CD4-positive, alpha-beta T cell (primary cell): ENCODE measurements at regions not wholly inside any gene's neighbourhood (a gene's known extent, or its start where the extent isn't known, plus 50 kb on each side); places are given as distances from the start of the nearest gene placed in this dataset.

ENCODE experiments used
- ATAC-seq: fragments of 200-7000 bp; cut with Tn5 transposase; one replicate; pipeline ENCODE4 v1.10.0; 2022; ENCODE audit warnings: mild to moderate bottlenecking; ENCODE audit not compliant: poor library complexity
- CTCF ChIA-PET: fragments of 350-600 bp; sonication (Branson Sonifier 250); formaldehyde crosslinking; loops from one replicate; lab custom pipeline; 2021; ENCODE audit warnings: antibody characterized with exemption, inconsistent platforms; lab: Charles Lee
- POLR2A ChIA-PET: fragments of 350-600 bp; sonication (Branson Sonifier 250); formaldehyde crosslinking; loops from one replicate; lab custom pipeline; 2021; ENCODE audit warnings: antibody characterized with exemption, inconsistent platforms; lab: Charles Lee
- DNase-seq, 14 experiments: peaks; one replicate each; pipeline ENCODE4 v3.0.0-alpha.2; 2013 to 2020; ENCODE audit warnings: mixed read lengths in 2 of 14
- H3K27ac ChIP-seq, 2 donors: one replicate each; pipeline versions ENCODE4 v1.5.1 to v1.7.0; 2013; ENCODE audit warnings: low read length in 2 of 2, low read depth in 1 of 2, mild to moderate bottlenecking in 1 of 2
- H3K27me3 ChIP-seq, 2 experiments: 1 replicate in 1 of 2; 2 replicates in 1 of 2; pipeline versions ENCODE4 v1.6.1 to v1.7.0; 2013; ENCODE audit warnings: low read length in 2 of 2, control low read depth in 1 of 2, mild to moderate bottlenecking in 1 of 2, moderate library complexity in 1 of 2; ENCODE audit not compliant: insufficient read depth in 2 of 2, control insufficient read depth in 1 of 2
- H3K36me3 ChIP-seq: one replicate; pipeline ENCODE4 v1.6.1; 2013; ENCODE audit warnings: low read length, control low read depth; ENCODE audit not compliant: insufficient read depth
- H3K4me1 ChIP-seq: one replicate; pipeline ENCODE4 v1.6.1; 2013; ENCODE audit warnings: low read length, control low read depth; ENCODE audit not compliant: insufficient read depth
- H3K4me3 ChIP-seq: one replicate; pipeline ENCODE4 v1.5.1; 2013; ENCODE audit warnings: mild to moderate bottlenecking, low read length, moderate library complexity
- H3K9me3 ChIP-seq, 2 experiments: 1 replicate in 1 of 2; 2 replicates in 1 of 2; pipeline versions ENCODE4 v1.6.1 to v1.7.0; 2013; ENCODE audit warnings: low read length in 2 of 2, mild to moderate bottlenecking in 2 of 2, control low read depth in 1 of 2, moderate library complexity in 1 of 2; ENCODE audit not compliant: control insufficient read depth in 1 of 2, insufficient read depth in 1 of 2
- H3K27ac Mint-ChIP-seq: one replicate; pipeline ENCODE4 v1.8.0; 2020; ENCODE audit warnings: mixed read lengths
- H3K27me3 Mint-ChIP-seq: one replicate; pipeline ENCODE4 v1.8.0; 2021; ENCODE audit warnings: mixed read lengths
- H3K36me3 Mint-ChIP-seq: one replicate; pipeline ENCODE4 v1.8.0; 2021; ENCODE audit warnings: low read depth, mixed read lengths
- H3K4me1 Mint-ChIP-seq: one replicate; pipeline ENCODE4 v1.8.0; 2021; ENCODE audit warnings: low read depth, mixed read lengths
- H3K4me3 Mint-ChIP-seq: one replicate; pipeline ENCODE4 v1.8.0; 2020; ENCODE audit warnings: mild to moderate bottlenecking, mixed read lengths
- H3K9me3 Mint-ChIP-seq: one replicate; pipeline ENCODE4 v1.8.0; 2020; ENCODE audit warnings: mixed read lengths
- intact Hi-C, 2 experiments: fragments of 100-400 bp; cut with DNase I in 1 of 2; cut with micrococcal nuclease in 1 of 2; formaldehyde crosslinking; loops; one replicate each; pipeline versions ENCODE4 v1.15.1 to v1.9.0; 2023 to 2025; cut with DNase I, micrococcal nuclease
- TF ChIP-seq, protein P1 (sequence below): fragments of 200-600 bp; IDR thresholded peaks from one replicate; pipeline ENCODE4 v1.8.0; 2022; ENCODE audit warnings: antibody characterized with exemption, mild to moderate bottlenecking

DNA sequence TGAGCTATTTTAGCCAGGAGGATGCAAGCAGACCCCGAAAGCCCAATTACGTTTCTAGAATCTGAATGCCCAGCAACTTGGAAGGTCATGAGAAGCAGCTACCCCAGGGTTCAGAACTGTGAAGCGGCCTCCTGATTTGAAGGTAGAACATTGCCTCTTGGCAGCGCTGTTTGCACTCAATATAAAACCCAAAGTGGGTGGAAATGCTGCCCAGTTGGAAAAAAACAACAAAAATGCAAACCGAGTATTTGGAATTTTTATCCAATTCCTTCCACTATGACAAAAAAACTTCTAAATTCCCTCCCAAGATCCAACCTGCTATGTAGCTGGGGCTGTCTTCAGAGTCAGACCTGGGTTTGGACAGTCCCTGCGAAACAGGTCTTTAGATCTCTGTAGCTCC is 103.3 kb upstream of the RBPJ start:
- Histone ChIP-seq H3K27me3 (peaks cover 0 to 4% of the 10 kb centered on the region in 2 experiments), H3K36me3 (no peaks in the 10 kb centered on the region), H3K4me1 (peaks cover 3% of the 10 kb centered on the region), H3K4me3 (no peak overlapping the region), H3K27ac (no peak overlapping the region), H3K9me3 (no peaks in the 10 kb centered on the region)
- H3K9me3 Mint-ChIP-seq, result no peaks in the 10 kb centered on the region
- no peaks in the 10 kb centered on the region for H3K36me3 Mint-ChIP-seq
- TF ChIP-seq, protein P1, sequence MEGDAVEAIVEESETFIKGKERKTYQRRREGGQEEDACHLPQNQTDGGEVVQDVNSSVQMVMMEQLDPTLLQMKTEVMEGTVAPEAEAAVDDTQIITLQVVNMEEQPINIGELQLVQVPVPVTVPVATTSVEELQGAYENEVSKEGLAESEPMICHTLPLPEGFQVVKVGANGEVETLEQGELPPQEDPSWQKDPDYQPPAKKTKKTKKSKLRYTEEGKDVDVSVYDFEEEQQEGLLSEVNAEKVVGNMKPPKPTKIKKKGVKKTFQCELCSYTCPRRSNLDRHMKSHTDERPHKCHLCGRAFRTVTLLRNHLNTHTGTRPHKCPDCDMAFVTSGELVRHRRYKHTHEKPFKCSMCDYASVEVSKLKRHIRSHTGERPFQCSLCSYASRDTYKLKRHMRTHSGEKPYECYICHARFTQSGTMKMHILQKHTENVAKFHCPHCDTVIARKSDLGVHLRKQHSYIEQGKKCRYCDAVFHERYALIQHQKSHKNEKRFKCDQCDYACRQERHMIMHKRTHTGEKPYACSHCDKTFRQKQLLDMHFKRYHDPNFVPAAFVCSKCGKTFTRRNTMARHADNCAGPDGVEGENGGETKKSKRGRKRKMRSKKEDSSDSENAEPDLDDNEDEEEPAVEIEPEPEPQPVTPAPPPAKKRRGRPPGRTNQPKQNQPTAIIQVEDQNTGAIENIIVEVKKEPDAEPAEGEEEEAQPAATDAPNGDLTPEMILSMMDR, result no peak
- H3K27me3 Mint-ChIP-seq, result no peaks in the 10 kb centered on the region
- DNase-seq, result no peak
- no peak overlapping the region for H3K4me3 Mint-ChIP-seq
- H3K4me1 Mint-ChIP-seq, result no peaks in the 10 kb centered on the region
- H3K27ac Mint-ChIP-seq, result no peak overlapping the region
- intact Hi-C loops, result no loop called here
- ATAC-seq, result no peak
- ChIA-PET POLR2A (interaction anchor here (1.3 kb wide), 1 partner anchor 17 kb away, joined by 3 read pairs; no protein-coding TSS in a partner anchor), CTCF (no interaction called here)

DNA sequence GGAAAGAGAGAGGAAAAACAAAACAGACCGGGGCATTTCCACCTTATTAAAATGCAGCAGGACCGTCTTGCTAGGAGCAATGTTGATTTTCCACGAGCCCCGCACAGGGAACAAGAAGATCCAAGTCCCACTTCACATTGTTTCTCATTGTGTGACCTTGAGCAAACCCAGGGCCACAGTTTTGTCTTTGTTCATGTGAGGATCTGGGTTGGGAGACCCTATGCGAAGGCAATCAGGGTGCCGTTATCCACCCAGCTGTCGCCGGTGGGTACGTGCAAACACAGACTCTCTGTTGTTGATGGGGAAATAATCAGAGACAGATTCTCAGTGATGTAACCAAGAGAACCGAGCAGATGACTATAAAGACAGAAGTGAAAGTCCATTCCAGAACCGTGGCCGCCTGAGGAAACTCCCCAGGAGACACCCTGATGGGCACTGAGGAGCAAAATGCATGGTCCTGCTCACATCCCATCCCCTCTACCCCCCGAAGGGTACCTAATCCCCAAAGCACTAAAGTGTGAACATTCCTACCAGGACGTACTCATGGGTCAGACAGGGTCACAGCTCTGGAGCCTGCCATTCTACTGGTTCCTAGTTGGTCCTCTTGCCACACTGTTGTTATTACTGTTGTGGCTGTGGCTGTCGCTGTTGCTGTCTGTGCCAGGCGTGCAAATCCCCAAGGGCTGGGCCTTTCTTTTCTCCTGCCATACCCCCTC is 102.7 kb upstream of the RBPJ start:
- peaks cover 3% of the 10 kb centered on the region for H3K4me1 ChIP-seq
- DNase-seq (peak in 3 of 14 experiments; percentile 17 to 61 (median 58)), ATAC-seq (no peak)
- no peaks in the 10 kb centered on the region for H3K36me3 Mint-ChIP-seq
- intact Hi-C loops, result no loop called here
- TF ChIP-seq, protein P1, result no peak
- ChIA-PET POLR2A (interaction anchor here (1.3 kb wide), 1 partner anchor 16 kb away, joined by 3 read pairs; no protein-coding TSS in a partner anchor), CTCF (no interaction called here)
- H3K27ac ChIP-seq, result peak overlapping the region in 1 of 2 donors; percentile 22
- no peaks in the 10 kb centered on the region for H3K27me3 ChIP-seq
- no peak overlapping the region for H3K27ac Mint-ChIP-seq
- no peak overlapping the region for H3K4me3 ChIP-seq
- H3K4me1 Mint-ChIP-seq, result no peaks in the 10 kb centered on the region
- no peak overlapping the region for H3K4me3 Mint-ChIP-seq
- H3K9me3 Mint-ChIP-seq, result no peaks in the 10 kb centered on the region
- no peaks in the 10 kb centered on the region for H3K27me3 Mint-ChIP-seq
- H3K36me3 ChIP-seq, result no peaks in the 10 kb centered on the region
- H3K9me3 ChIP-seq, result no peaks in the 10 kb centered on the region

DNA sequence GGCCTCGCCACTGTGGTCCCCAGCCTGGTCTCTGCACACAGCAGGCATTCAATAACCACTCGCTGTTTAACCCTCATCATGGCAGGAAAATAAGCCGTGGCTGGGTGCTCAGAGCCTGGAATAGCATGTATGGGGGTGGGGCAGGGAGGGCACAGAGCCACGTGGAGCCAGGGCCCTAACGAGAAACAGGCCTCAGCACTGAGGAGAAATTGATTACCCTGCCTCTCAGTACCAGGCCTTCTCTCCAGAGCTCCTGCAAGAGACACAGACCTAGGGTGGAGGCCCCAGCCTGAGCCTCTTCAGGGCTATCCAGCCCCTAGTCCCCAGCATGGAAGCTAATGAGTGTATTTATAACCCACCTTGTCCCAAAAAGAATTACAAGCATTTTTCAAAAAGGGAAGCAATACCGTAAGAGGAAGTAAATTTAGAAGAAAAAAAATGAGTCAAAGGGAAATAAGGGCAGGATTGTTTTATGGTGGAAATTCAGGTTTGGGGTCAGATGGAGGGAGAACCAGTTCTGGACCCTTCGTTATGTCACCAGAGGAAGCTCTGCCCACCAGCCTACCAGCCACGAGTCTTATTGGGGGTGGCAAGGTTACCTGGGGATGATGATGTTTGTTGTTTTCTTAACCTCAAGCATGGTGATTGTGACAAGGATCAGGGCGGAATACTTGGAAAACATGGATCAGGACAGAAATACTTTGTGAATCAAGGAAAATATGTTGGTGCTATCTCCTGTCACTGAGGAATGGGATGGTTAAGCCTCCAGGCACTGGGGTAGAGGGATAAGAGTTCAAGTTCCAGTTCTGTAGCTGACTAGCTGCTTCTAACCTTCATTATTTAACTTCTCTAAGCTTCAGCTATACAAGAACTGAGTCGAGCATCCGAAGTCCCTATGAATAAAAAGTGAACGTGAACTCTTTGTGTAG is 101.9 kb upstream of the RBPJ start:
- TF ChIP-seq, protein P1, result no peak
- no peak overlapping the region for H3K4me3 Mint-ChIP-seq
- no peaks in the 10 kb centered on the region for H3K27me3 Mint-ChIP-seq
- ATAC-seq (no peak), DNase-seq (peak in 2 of 14 experiments; percentile 17 to 20)
- CTCF ChIA-PET, result interaction anchor here (1.2 kb wide), 1 partner anchor 106 kb away, joined by 3 read pairs; no protein-coding TSS in a partner anchor
- Histone ChIP-seq H3K27ac (peak overlapping the region in 1 of 2 donors; percentile 22), H3K36me3 (no peaks in the 10 kb centered on the region), H3K27me3 (no peaks in the 10 kb centered on the region), H3K4me3 (no peak overlapping the region), H3K9me3 (no peaks in the 10 kb centered on the region), H3K4me1 (peaks cover 3% of the 10 kb centered on the region)
- no peak overlapping the region for H3K27ac Mint-ChIP-seq
- no peaks in the 10 kb centered on the region for H3K36me3 Mint-ChIP-seq
- POLR2A ChIA-PET, result no interaction called here
- H3K9me3 Mint-ChIP-seq, result no peaks in the 10 kb centered on the region
- intact Hi-C loops, result no loop called here
- H3K4me1 Mint-ChIP-seq, result no peaks in the 10 kb centered on the region
